NCI-H128 (cell line): ENCODE measurements at regions not wholly inside any gene's neighbourhood (a gene's known extent, or its start where the extent isn't known, plus 50 kb on each side); places are given as distances from the start of the nearest gene placed in this dataset.
"Not testable (repeated sequence)": the region's sequence is repeated elsewhere in the genome, so short reads cannot be mapped to it uniquely, and the experiment has no call there.

Source experiments
- DNase-seq: peaks from one replicate; lab custom pipeline; 2025; ENCODE audit not compliant: unreplicated experiment; lab: John Stamatoyannopoulos, UW

GRCh38 chr7:91618776-91619765 is 261.4 kb downstream of the MTERF1 start:
- no peak for DNase-seq

- no peak for DNase-seq
Observed at GRCh38 chr7:91620827-91621226, 259.7 kb downstream of the MTERF1 start.

GRCh38 chr7:91627324-91627723 is 253.2 kb downstream of the MTERF1 start:
- not testable (repeated sequence) for DNase-seq

GRCh38 chr7:91628742-91629141 is 251.8 kb downstream of the MTERF1 start:
- no peak for DNase-seq

GRCh38 chr7:91630581-91631380 is 249.7 kb downstream of the MTERF1 start:
- DNase-seq, result no peak

- DNase-seq, result no peak
Observed at GRCh38 chr7:91632234-91632940, 248.1 kb downstream of the MTERF1 start.

- no peak for DNase-seq
Observed at GRCh38 chr7:91633013-91633441, 247.5 kb downstream of the MTERF1 start.

- DNase-seq, result peak; percentile 58
Observed at GRCh38 chr7:91634485-91635177, 245.9 kb downstream of the MTERF1 start.

GRCh38 chr7:91636129-91636724 is 244.3 kb downstream of the MTERF1 start:
- no peak for DNase-seq

GRCh38 chr7:91636728-91637127 is 243.8 kb downstream of the MTERF1 start:
- DNase-seq, result no peak

GRCh38 chr7:91644256-91644655 is 236.2 kb downstream of the MTERF1 start:
- no peak for DNase-seq

- no peak for DNase-seq
Observed at GRCh38 chr7:91645542-91645941, 235.0 kb downstream of the MTERF1 start.

GRCh38 chr7:91651986-91652385 is 228.5 kb downstream of the MTERF1 start:
- no peak for DNase-seq

GRCh38 chr7:91653286-91653685 is 227.2 kb downstream of the MTERF1 start:
- no peak for DNase-seq

- DNase-seq, result no peak
Observed at GRCh38 chr7:91655656-91656055, 224.8 kb downstream of the MTERF1 start.

GRCh38 chr7:91656541-91657482 is 223.7 kb downstream of the MTERF1 start:
- DNase-seq, result no peak

- DNase-seq, result no peak
Observed at GRCh38 chr7:91657483-91658071, 222.9 kb downstream of the MTERF1 start.

GRCh38 chr7:91659096-91659495 is 221.4 kb downstream of the MTERF1 start:
- DNase-seq, result no peak
